ENCODE measurements at regions not wholly inside any gene's neighbourhood (a gene's known extent, or its start where the extent isn't known, plus 50 kb on each side); places are given as distances from the start of the nearest gene placed in this dataset.
"Not testable (repeated sequence)": the region's sequence is repeated elsewhere in the genome, so short reads cannot be mapped to it uniquely, and the experiment has no call there.

GRCh38 chrX:2568125-2568524 lies 67.3 kb upstream of the DHRSX start:
- Mint-ChIP-seq H3K9me3 (no peaks in the 10 kb centered on the region), H3K4me1 (ENCODE audit: unreplicated experiment) (no peaks in the 10 kb centered on the region)

GRCh38 chrX:2566055-2566454 lies 65.3 kb upstream of the DHRSX start:
- H3K36me3 Mint-ChIP-seq = no peaks in the 10 kb centered on the region
- H3K9me3 Mint-ChIP-seq = no peaks in the 10 kb centered on the region
- no peaks in the 10 kb centered on the region for H3K27me3 Mint-ChIP-seq
- H3K4me3 Mint-ChIP-seq = no peak overlapping the region
- H3K4me1 Mint-ChIP-seq (ENCODE audit: unreplicated experiment) = no peaks in the 10 kb centered on the region
- H3K27ac Mint-ChIP-seq = no peak overlapping the region
- TF ChIP-seq CTCF (conservative IDR thresholded peaks at IDR 0.05) = no peak
- DNase-seq (ENCODE audit: extremely low spot score, unreplicated experiment) = no peak

More at GRCh38 chrX:2568125-2568524, 67.3 kb upstream of the DHRSX start:
- Mint-ChIP-seq H3K36me3 (no peaks in the 10 kb centered on the region), H3K4me3 (no peak overlapping the region), H3K27me3 (no peaks in the 10 kb centered on the region), H3K27ac (no peak overlapping the region)
- TF ChIP-seq CTCF (conservative IDR thresholded peaks at IDR 0.05) = no peak
- no peak for DNase-seq (ENCODE audit: extremely low spot score, unreplicated experiment)

- H3K27me3 Mint-ChIP-seq = peaks cover 15% of the 10 kb centered on the region
- H3K4me1 Mint-ChIP-seq (ENCODE audit: unreplicated experiment) = no peaks in the 10 kb centered on the region
- no peak overlapping the region for H3K27ac Mint-ChIP-seq
- peaks cover 5% of the 10 kb centered on the region for H3K36me3 Mint-ChIP-seq
- no peak for DNase-seq (ENCODE audit: extremely low spot score, unreplicated experiment)
- TF ChIP-seq CTCF (conservative IDR thresholded peaks at IDR 0.05) = no peak
- peaks cover 4% of the 10 kb centered on the region for H3K9me3 Mint-ChIP-seq
- no peak overlapping the region for H3K4me3 Mint-ChIP-seq
Measured at GRCh38 chrX:2561456-2561855, 60.7 kb upstream of the DHRSX start.

- no peak for DNase-seq (ENCODE audit: extremely low spot score, unreplicated experiment)
- H3K27me3 Mint-ChIP-seq = peaks cover 17% of the 10 kb centered on the region
- no peaks in the 10 kb centered on the region for H3K4me1 Mint-ChIP-seq (ENCODE audit: unreplicated experiment)
- H3K36me3 Mint-ChIP-seq = peaks cover 8% of the 10 kb centered on the region
- H3K27ac Mint-ChIP-seq = no peak overlapping the region
- no peak for TF ChIP-seq CTCF (conservative IDR thresholded peaks at IDR 0.05)
- no peak overlapping the region for H3K4me3 Mint-ChIP-seq
- peaks cover 4% of the 10 kb centered on the region for H3K9me3 Mint-ChIP-seq
Measured at GRCh38 chrX:2559124-2559523, 58.3 kb upstream of the DHRSX start.

GRCh38 chrX:2554891-2555290 lies 54.1 kb upstream of the DHRSX start:
- peaks cover 4% of the 10 kb centered on the region for H3K9me3 Mint-ChIP-seq
- no peak for DNase-seq (ENCODE audit: extremely low spot score, unreplicated experiment)
- H3K27ac Mint-ChIP-seq = no peak overlapping the region
- H3K36me3 Mint-ChIP-seq = peaks cover 6% of the 10 kb centered on the region
- no peak overlapping the region for H3K4me3 Mint-ChIP-seq
- H3K4me1 Mint-ChIP-seq (ENCODE audit: unreplicated experiment) = peaks cover 16% of the 10 kb centered on the region
- H3K27me3 Mint-ChIP-seq = peaks cover 13% of the 10 kb centered on the region
- TF ChIP-seq CTCF (conservative IDR thresholded peaks at IDR 0.05) = no peak

- not testable (repeated sequence) for DNase-seq (ENCODE audit: extremely low spot score, unreplicated experiment); H3K9me3 Mint-ChIP-seq; H3K4me3 Mint-ChIP-seq; H3K27me3 Mint-ChIP-seq; H3K27ac Mint-ChIP-seq; H3K36me3 Mint-ChIP-seq
- peaks cover 23% of the 10 kb centered on the region for H3K4me1 Mint-ChIP-seq (ENCODE audit: unreplicated experiment)
Measured at GRCh38 chrX:2554066-2554465, 53.3 kb upstream of the DHRSX start.
